ENCODE measurements at regions not wholly inside any gene's neighbourhood (a gene's known extent, or its start where the extent isn't known, plus 50 kb on each side); places are given as distances from the start of the nearest gene placed in this dataset.

DNA sequence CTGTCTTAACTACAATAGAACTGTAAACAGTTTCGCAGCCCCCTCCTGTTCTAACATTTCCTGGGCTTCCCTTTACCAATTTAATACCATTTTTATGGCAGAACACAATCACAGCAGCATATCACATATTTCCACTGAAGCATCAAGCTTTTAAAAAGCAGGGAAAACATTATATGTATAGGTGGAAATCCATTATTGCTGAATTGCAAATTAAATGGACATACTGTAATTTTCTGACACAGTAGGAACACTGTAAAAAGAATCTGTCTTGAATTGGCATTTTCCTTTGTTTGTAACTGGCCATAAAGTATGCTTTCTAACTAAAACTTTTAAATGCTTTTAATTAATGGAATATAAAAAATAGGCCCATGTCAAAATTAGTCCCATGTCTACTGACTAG lies 1385.8 kb downstream of the SI start:
- H3K4me3 ChIP-seq (ENCODE audit: low read length), result no peak overlapping the region
- DNase-seq (ENCODE audit: low read depth, low spot score), result no peak

DNA sequence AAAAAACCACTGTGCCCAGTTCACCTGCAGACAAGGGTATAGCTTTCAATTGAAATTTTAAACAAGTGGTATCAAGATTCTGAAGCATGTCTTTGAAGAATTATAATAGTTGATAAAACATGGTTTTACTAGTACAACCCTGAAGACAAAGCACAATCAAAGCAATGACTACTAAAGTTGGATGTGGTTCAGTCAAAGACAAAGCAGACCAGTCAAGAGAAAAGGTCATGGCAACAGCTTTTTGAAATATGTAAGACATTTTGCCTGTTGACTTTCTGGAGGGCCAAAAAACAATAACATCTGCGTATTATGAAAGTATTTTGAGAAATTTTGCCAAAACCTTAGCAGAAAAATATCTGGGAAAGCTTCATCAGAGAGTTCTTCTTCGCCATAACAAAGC lies 1393.6 kb downstream of the SI start:
- DNase-seq (ENCODE audit: low read depth, low spot score), result no peak
- no peak overlapping the region for H3K4me3 ChIP-seq (ENCODE audit: low read length)

DNA sequence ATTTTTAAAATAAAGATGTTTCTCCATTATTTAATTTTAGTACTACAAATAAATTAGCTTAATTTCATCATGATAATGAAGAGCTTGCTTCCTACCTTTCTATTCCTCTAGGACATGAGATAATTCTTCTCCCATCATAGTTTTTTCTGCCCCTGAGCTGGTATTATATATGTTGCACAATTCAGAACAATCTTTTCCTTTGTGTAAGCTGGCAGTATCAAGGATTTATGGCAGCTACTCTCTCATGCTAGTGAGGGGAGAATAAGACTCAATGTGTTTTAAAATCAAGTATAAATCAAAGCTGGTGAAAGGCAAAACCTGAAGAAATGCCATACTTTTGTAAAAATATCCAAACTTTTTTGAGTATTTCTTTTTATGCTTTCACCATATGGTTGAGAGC lies 1405.3 kb downstream of the SI start:
- H3K4me3 ChIP-seq (ENCODE audit: low read length), result no peak overlapping the region
- no peak for DNase-seq (ENCODE audit: low read depth, low spot score)

DNA sequence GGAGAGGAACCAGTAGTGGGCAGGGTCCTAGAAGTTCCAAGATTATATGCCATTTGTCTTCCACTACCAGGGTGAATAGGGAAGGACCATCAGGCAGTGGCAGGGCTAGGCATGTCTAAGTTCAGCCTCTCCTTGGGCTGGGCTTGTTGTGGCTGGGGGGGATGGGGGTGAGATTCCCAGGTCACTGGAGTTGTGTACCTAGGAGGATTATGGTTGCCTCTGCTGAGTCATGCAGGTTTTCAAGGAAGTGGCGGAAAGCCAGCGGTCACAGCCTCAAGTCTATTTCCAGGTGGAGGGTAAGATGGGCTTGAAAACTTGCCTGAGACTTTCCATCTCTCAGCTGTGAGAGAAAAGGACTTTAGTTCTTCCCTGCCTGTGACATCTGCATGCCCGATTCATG lies 1407.1 kb downstream of the SI start:
- no peak overlapping the region for H3K4me3 ChIP-seq (ENCODE audit: low read length)
- DNase-seq (ENCODE audit: low read depth, low spot score), result no peak

DNA sequence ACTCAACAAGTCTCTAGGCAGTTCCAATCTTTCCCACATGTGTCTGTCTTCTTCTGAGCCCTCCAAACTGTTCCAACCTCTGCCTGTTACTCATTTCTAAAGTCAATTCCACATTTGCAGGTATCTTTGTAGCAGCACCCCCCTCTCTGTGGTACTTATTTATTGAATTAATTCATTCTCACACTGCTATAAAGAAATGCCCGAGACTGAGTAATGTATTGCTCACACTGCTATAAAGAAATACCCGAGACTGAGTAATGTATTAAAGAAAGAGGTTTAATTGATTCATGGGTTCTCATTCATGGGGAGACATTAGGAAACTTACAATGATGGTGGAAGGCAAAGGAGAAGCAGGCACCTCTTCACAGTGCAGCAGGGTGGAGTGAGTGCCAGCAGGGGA lies 1413.8 kb downstream of the SI start:
- no peak for DNase-seq (ENCODE audit: low read depth, low spot score)
- H3K4me3 ChIP-seq (ENCODE audit: low read length), result no peak overlapping the region

DNA sequence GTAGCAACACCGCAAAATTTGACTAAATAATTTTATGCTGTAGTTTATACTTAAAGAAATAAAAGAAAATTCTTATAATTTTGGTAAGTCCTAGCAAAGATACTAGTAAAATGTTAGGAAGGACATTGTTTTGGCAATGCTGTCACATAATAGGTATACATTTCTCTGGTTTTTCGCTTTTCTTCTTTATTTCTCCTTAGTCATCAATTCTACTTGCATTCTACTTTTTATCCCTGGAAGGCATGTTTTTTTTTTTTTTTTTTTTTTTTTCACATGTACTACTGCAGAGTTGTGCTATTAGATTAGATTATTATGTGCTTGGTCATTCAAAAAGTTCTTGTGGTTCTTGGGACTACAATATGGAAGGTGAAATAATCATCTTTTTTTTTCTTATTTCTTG lies 1421.2 kb downstream of the SI start:
- DNase-seq (ENCODE audit: low read depth, low spot score), result no peak
- no peak overlapping the region for H3K4me3 ChIP-seq (ENCODE audit: low read length)

DNA sequence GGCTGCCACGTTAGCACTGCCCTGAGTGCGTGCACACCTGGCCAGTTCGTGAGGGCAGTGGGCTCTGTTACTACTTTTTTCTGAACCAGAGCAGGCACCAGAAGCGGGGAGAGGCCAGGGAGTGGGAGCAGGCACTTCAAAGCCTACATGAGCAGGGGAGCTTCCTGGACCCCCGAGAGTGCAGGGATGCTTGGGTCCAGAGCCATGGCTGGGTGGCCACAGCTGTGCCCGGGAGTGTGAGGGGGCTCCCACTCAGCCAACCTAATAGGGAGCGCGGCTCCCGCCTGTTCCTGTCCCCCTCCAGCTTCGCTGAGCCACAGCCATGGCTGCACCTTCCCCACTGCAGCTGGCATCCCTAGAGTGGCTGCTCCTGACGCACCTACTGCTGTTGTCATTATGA lies 1423.3 kb downstream of the SI start:
- no peak for DNase-seq (ENCODE audit: low read depth, low spot score)
- H3K4me3 ChIP-seq (ENCODE audit: low read length), result no peak overlapping the region

DNA sequence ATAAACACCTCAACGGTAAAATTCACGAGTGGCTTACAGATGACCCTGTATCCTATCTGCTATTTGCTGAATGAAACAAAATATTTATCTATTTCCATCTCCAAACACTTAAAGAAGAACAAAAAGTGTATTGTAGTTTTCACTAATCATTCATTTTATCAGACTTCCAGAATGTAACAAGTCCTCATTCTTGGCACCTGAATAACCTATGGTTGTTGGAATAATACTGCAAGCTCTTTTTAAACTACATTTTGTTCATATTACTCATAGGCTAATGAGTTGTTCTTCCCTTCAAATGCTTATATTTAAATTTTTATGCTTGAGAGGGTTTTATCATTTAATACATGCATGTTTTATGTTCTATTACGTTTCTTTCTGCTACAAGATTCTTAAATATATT lies 1434.1 kb downstream of the SI start:
- no peak overlapping the region for H3K4me3 ChIP-seq (ENCODE audit: low read length)
- DNase-seq (ENCODE audit: low read depth, low spot score), result no peak

DNA sequence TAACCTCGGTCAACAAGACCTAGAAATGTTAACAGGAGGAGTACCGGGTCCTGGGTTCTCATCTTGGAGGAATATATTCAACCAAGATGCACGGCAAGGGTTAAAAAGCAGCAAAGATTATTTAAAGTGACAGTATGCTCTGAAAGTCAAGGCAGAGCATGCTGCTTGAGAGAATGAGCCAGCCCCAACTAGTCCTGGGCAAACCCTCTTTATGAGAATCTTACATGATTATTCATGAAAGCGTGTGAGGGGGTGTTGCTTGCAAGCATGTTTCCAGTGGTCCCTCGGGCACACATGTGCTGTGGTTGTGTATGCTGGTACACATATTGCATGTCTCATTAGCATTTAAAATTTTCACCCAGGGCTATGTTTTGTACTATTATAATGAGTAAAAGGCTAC lies 1445.6 kb downstream of the SI start:
- H3K4me3 ChIP-seq (ENCODE audit: low read length), result no peak overlapping the region
- no peak for DNase-seq (ENCODE audit: low read depth, low spot score)

DNA sequence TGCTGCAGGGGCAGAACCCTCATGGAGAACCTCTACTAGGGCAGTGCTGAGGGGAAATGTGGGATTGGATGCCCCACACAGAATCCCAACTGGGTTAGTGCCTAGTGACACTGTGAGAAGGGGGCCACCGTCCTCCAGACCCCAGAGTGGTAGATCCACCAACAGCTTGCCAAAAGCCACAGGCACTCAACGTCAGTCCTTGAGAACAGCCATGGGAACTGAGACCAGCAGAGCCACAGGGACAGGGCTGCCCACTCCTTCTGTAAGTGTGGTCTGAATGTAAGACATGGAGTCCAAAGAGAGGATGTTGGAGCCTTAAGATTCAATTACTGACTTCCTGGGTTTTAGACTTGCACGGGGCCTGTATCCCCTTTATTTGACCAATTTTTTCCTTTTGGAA lies 1451.5 kb downstream of the SI start:
- H3K4me3 ChIP-seq (ENCODE audit: low read length), result no peak overlapping the region
- DNase-seq (ENCODE audit: low read depth, low spot score), result no peak

DNA sequence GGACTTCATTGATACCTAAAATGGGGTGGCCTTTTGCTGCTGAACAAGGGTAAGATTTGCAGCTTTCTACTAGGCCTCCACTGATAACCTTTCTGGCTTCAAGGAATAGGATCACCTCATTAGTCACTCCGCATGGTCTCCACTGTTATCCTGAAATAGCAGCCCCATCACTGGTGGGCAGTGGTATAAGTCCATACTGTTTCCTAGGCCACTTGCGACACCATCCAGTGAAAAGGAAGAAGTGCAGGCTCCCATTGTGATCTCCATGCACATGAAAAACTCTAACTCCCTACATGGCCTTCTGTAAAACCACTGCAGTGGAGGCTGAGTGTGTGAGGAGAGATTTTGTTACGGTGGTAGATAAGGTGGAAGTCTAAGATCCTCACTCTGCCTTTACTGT lies 1455.9 kb downstream of the SI start:
- no peak for DNase-seq (ENCODE audit: low read depth, low spot score)

DNA sequence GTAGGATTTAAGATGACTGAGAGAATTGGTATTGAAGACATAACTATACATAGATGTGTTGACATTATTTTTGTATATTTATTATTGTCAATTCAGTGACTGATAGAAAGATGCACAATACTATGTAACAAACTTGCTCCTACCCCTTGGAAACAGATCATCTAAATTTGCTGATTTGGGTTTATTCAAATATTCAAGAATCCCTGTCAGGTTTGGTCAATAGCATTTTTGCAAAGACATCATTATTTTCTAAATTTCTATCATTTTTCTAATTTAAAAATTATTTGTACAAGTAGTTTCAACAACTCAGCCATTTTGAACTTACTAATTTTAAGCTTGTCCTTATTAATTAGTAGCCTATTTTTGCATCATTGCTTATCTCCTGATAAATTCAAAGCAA lies 1463.4 kb downstream of the SI start:
- no peak for DNase-seq (ENCODE audit: low read depth, low spot score)
- H3K4me3 ChIP-seq (ENCODE audit: low read length), result no peak overlapping the region

More for the DNA sequence above, 1455.9 kb downstream of the SI start:
- H3K4me3 ChIP-seq (ENCODE audit: low read length), result no peak overlapping the region

DNA sequence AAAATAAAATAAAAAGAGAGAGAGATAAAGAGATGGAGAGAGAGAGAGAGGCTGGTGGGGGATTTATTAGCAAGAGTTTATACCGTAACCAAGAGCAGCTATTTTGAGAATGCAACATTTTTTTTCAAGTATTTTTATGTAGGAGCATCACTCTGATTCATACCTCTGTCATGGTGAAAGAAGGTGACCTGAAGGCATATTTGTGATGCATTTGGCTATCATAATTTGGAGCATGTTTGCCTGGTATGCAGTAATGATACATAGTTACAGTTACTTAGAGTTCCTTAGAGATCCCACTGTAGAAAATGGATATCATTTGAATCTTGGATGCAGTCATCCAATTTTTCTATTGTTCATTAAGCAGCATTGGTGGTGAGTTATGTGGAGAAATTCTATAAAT lies 1472.4 kb downstream of the SI start:
- no peak for DNase-seq (ENCODE audit: low read depth, low spot score)
- no peak overlapping the region for H3K4me3 ChIP-seq (ENCODE audit: low read length)

DNA sequence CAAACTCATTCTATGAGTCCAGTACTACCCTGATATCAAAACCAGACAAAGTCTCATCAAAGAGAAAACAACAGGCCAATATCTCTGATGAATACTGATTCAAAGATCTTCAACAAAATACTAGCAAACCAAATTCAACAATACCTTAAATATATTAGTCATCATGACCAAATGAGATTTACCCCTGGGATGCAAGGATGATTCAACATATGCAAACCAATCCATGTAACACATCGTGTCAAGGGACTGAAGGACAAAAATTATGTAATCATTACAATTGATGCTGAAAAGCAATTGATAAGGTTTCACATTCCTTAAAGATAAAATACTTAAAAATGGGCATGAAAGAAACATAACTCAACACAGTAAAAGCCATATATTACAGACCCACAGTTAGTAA lies 1476.9 kb downstream of the SI start:
- no peak for DNase-seq (ENCODE audit: low read depth, low spot score)
- no peak overlapping the region for H3K4me3 ChIP-seq (ENCODE audit: low read length)

DNA sequence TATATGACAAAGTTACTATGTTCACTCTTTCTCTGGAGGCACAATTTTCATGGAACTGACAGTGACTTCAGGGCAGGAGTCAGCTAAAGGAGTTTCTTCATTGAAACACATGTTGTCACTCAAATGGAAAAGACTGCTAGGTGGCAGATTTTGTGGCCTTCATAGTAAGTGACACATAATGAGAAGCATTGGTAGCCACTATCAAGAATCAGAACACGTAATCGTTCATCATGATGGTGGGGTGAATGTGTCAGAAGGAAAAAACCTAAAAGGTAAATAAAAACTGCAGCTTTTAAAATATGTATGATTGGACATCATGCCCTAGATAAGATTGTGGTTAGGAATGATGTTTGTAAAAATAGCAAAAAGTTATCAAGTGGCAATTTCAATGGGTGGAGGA lies 1491.0 kb downstream of the SI start:
- H3K4me3 ChIP-seq (ENCODE audit: low read length), result no peak overlapping the region
- no peak for DNase-seq (ENCODE audit: low read depth, low spot score)

DNA sequence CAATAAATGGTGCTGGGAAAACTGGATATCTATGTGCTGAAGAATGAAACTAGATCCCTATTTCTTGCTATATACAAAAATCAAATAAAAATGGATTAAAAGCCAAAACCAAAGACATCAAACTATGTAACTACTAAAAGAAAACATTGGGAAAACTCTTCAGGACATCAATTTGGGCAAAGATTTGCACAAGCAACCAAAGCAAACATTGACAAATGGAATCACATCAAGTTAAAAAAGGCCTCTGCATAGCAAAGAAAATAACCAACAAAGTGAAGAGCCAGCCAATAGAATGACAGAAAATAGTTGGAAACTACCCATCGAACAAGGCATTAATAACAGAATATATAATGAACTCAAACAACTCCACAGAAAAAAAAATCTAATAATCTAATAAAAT lies 1495.3 kb downstream of the SI start:
- DNase-seq (ENCODE audit: low read depth, low spot score), result no peak
- no peak overlapping the region for H3K4me3 ChIP-seq (ENCODE audit: low read length)

DNA sequence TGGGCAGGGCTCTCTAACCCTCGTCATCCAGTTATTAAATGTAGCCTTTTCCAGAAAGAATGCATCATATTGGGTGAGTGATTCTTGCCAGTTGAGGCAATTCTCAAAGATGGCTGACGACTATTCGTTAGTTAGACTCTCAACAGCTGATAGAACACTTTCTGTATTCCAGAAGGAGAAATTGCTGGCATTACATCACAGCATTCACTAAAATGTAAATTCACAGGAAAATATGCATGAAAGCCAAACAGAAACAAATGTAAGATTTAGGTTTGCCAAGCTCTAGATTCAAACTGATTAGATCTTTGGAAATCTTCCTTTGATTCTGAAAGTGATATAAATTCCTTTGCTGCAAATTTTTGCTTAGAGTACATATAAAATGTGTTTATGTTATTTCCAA lies 1501.0 kb downstream of the SI start:
- H3K4me3 ChIP-seq (ENCODE audit: low read length), result no peak overlapping the region

DNA sequence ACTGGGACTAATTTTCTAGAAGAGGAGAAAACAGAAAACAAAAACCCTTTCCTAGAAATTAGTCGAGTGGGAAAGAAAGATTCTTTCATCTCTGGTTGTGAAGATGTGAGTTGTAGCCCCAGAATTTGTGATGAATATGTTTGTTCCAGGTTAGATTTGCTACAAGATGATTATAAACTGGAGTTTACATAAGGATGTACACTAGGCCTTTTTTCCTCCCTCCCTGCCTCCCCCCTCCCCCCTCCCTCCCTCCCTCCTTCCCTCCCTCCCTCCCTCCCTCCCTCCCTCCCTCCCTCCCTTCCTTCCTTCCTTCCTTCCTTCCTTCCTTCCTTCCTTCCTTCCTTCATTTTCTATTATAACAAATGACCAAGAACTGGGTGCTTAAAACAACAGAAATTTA lies 1502.0 kb downstream of the SI start:
- DNase-seq (ENCODE audit: low read depth, low spot score), result no peak
- no peak overlapping the region for H3K4me3 ChIP-seq (ENCODE audit: low read length)

More for the DNA sequence above, 1501.0 kb downstream of the SI start:
- DNase-seq (ENCODE audit: low read depth, low spot score), result no peak

DNA sequence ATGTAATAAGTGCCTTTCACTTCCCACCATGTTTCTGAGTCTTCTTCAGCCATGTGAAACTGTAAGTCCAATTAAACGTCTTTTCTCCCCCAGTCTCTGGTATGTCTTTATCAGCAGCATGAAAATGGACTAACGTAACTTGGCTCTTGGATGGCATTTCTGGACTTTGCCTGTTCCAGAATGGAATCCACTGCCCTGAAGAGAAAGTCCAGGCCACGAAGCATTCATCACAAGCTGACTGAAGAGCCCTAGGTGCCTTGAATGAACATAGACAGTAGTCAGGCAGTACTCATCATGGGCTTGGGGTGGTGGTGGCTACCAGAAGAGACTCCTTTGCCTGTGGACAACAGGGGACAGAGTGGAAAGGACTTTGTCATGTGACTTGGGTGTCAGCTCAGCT lies 1505.0 kb downstream of the SI start:
- no peak overlapping the region for H3K4me3 ChIP-seq (ENCODE audit: low read length)
- no peak for DNase-seq (ENCODE audit: low read depth, low spot score)

DNA sequence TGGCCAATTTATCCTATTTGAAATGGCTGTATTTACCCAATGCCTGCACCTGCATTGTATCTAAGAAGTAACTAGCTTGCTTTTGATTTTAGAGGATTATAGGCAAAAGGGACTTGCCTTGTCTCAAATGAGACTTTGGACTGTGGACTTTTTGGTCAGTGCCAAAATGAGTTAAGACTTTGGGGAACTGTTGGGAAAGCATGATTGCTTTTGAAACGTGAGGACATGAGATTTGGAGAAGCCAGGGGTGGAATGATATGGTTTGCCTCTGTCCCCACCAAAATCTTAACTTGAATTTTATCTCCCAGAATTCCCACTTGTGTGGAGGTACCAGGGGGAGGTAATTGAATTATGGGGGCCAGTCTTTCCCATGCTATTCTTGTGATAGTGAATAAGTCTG lies 1505.4 kb downstream of the SI start:
- H3K4me3 ChIP-seq (ENCODE audit: low read length), result no peak overlapping the region
- DNase-seq (ENCODE audit: low read depth, low spot score), result no peak

DNA sequence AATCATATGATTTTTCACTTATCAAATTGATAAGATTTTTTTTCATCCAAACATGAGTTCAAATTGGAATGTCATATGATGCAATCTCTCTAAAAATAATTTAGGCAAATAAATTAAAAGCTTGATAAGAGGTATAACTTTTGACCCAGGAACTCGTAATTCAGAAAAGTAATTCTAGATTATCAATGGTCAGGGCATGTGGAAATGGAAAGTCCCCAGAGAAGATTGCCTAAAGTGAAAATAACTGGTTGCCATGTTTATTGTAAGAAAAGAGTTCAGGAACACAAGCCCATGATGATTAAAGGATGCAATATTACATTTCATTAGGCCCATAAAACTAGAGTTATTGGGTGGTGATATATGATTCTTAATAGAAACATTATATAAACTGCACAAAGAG lies 1514.8 kb downstream of the SI start:
- H3K4me3 ChIP-seq (ENCODE audit: low read length), result no peak overlapping the region
- DNase-seq (ENCODE audit: low read depth, low spot score), result no peak

DNA sequence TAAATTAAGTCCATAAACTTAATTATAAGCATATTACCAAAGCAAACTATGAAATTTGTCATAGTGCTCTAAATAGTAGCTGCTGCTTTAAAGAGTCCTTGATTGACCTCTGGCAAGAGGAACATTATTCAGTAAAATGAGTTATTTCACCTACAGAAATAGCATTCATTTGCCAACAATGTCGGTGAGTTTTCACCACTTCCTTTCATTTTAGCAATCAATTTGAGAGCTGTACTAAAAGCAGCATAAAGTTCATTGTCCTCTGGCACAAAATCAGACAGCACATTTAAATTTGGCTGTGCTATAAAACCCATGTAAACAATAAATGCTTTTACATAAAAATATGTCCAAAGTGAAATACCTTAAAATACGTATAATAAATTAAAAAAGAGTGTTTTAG lies 1515.7 kb downstream of the SI start:
- no peak for DNase-seq (ENCODE audit: low read depth, low spot score)
- no peak overlapping the region for H3K4me3 ChIP-seq (ENCODE audit: low read length)
